Epithelial cell of proximal tubule (primary cell): ENCODE measurements at regions not wholly inside any gene's neighbourhood (a gene's known extent, or its start where the extent isn't known, plus 50 kb on each side); places are given as distances from the start of the nearest gene placed in this dataset.
A peak's percentile ranks its signal among the peaks of the same experiment; 100 is the strongest.

Source experiments
- DNase-seq: peaks from one replicate; pipeline ENCODE4 v3.0.0-alpha.2; 2011; ENCODE audit warnings: low read depth
- H3K4me3 ChIP-seq: 2 replicates; pipeline ENCODE4 v1.5.1; 2011; ENCODE audit warnings: low read depth, mild to moderate bottlenecking, low read length
- TF ChIP-seq, protein P1 (sequence below): conservative IDR thresholded peaks from 2 replicates; pipeline ENCODE4 v1.5.1; 2012; ENCODE audit warnings: low read depth, mild to moderate bottlenecking, low read length

DNA sequence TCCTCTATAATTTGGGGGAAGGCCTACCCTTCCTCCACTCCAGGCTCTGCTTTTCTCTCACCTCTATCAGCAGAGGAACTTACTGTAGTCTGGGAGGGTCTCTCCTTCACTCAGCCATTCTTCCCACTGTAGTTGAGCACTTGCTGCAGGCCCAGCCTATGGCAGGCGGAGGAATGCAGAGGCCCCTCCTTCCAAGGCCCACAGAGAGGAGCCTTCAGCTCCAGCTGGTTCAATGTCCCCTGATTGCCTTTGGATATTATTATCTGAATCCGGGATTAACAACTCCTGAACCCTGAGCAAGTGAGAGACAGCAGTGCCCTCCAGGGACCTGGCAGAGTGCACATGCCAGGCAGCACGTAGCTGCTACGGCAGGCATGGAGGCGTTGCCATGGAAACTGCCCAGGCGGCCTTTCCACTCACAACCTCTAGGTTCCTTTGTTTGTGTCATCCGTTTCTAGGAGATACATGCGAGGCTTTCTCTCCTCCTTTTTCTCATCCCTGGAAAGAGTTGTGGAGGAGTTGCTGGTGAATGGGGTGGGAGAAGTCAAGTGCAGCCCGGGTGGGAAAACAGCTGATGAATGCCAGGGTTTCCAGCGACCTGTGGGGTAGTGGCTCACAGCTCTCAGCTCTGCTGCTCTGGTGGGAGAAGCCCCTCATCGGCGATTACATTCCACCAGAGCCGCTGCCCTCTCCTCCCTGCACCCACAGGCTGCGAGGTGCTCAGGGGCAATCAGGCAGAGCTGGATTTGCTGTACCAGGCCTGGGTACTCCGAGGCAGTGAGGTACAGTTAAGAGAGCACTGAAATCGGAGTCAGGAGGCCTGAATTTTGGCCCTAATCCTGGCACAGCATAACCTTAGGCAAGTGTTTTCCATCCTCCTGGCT, 55.3 kb upstream of the HK2 start:
- TF ChIP-seq, protein P1, sequence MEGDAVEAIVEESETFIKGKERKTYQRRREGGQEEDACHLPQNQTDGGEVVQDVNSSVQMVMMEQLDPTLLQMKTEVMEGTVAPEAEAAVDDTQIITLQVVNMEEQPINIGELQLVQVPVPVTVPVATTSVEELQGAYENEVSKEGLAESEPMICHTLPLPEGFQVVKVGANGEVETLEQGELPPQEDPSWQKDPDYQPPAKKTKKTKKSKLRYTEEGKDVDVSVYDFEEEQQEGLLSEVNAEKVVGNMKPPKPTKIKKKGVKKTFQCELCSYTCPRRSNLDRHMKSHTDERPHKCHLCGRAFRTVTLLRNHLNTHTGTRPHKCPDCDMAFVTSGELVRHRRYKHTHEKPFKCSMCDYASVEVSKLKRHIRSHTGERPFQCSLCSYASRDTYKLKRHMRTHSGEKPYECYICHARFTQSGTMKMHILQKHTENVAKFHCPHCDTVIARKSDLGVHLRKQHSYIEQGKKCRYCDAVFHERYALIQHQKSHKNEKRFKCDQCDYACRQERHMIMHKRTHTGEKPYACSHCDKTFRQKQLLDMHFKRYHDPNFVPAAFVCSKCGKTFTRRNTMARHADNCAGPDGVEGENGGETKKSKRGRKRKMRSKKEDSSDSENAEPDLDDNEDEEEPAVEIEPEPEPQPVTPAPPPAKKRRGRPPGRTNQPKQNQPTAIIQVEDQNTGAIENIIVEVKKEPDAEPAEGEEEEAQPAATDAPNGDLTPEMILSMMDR, result no peak
- DNase-seq, result peak; percentile 29
- H3K4me3 ChIP-seq, result no peak overlapping the region

DNA sequence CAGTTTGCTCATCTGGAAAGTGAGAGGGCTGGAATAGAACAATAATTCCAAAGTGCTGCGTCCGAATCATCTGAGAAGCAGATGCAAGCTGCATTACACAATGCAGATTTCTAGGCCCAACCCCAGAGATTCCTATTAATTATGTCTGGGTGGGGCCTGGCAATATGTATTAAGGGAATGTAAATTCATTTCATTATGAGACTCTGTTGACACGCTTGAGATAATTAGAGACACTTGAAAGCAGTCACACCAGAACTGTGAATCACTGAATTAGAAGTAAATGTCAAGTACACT, 54.7 kb upstream of the HK2 start:
- H3K4me3 ChIP-seq, result no peak overlapping the region
- no peak for DNase-seq
- TF ChIP-seq, protein P1, result no peak

DNA sequence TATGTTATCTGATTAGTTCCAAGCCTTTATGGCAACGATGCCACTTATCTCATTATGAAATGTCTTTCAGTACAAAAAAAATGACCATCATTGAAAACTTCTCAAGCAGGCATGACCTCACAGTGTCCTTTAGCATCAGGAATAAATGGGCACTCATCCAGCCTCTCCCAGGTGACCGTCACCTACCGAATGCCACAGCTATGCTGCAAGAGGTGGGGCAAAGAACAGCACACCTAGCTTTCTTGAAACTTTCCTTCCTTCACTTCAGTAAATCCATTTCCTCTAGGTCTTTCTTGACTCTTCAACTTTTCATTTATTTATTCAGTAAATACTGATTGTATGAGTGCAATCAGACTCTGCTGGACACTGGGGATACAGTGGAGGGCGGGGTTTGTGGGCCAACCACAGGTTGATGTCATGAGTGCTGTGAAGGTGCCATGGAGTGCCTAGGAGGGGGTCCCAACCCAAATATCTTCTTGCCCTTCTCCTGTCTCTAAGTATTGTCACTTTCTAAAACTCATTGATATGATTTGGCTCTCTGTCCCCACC, 54.3 kb upstream of the HK2 start:
- no peak for DNase-seq
- TF ChIP-seq, protein P1, result no peak
- no peak overlapping the region for H3K4me3 ChIP-seq
